Fibroblast of lung (primary cell): ENCODE measurements at regions not wholly inside any gene's neighbourhood (a gene's known extent, or its start where the extent isn't known, plus 50 kb on each side); places are given as distances from the start of the nearest gene placed in this dataset.

Experiments used
- CTCF ChIP-seq, 2 donors: IDR thresholded peaks in 1 of 2; conservative IDR thresholded peaks in 1 of 2; 1 replicate in 1 of 2; 2 replicates in 1 of 2; pipeline ENCODE4 v1.5.1; 2011 to 2012; ENCODE audit warnings: low read length in 2 of 2, control low read depth in 1 of 2, inconsistent platforms in 1 of 2, low read depth in 1 of 2, mild to moderate bottlenecking in 1 of 2
- EZH2 ChIP-seq: IDR thresholded peaks from 2 replicates; pipeline ENCODE4 v1.5.1; 2012; ENCODE audit warnings: low read length, control low read depth, mild to moderate bottlenecking; ENCODE audit errors: missing control alignments

GRCh38 chr10:114708084-114708483, 50.0 kb upstream of the ABLIM1 start:
- TF ChIP-seq CTCF (conservative IDR thresholded peaks at IDR 0.05 in 1 of 2, IDR thresholded peaks at IDR 0.05 in 1 of 2; ENCODE audit: low read depth in 1 of 2, low read length in 2 of 2) (no peak), EZH2 (no peak)
